Pancreas (tissue), 10 donors: ENCODE measurements at regions not wholly inside any gene's neighbourhood (a gene's known extent, or its start where the extent isn't known, plus 50 kb on each side); places are given as distances from the start of the nearest gene placed in this dataset.

Experiments
- ATAC-seq, 4 donors: fragments of 200-7000 bp; cut with Tn5 transposase; one replicate each; pipeline versions ENCODE4 v1.8.0 to v1.9.1; 2020; ENCODE audit warnings: mild to moderate bottlenecking in 4 of 4, moderate library complexity in 4 of 4
- DNase-seq, 6 donors: peaks; one replicate each; pipeline ENCODE4 v3.0.0-alpha.2; 2020
- FAIRE-seq: peaks from 2 replicates; lab custom pipeline; 2012; peaks lifted over from hg19 to GRCh38; lab: Jason Lieb, UNC
- H3K27ac ChIP-seq, 4 donors: fragments of 200-600 bp; sonication (generic); 1 replicate in 3 of 4; 2 replicates in 1 of 4; pipeline versions ENCODE4 v1.5.0 to v1.8.0; 2020
- H3K27me3 ChIP-seq, 4 donors: fragments of 200-600 bp; one replicate each; pipeline ENCODE4 v1.8.0; 2021
- H3K36me3 ChIP-seq, 3 donors: fragments of 200-600 bp; sonication (generic) in 1 of 3; one replicate each; pipeline versions ENCODE4 v1.5.0 to v1.8.0; 2020 to 2021
- H3K4me1 ChIP-seq, 3 donors: fragments of 200-600 bp; one replicate each; pipeline ENCODE4 v1.8.0; 2021
- H3K4me3 ChIP-seq, 4 donors: fragments of 200-600 bp; sonication (generic) in 2 of 4; one replicate each; pipeline versions ENCODE4 v1.5.0 to v1.8.0; 2020 to 2021
- H3K9me3 ChIP-seq, 4 donors: fragments of 200-600 bp; one replicate each; pipeline ENCODE4 v1.8.0; 2021
- CTCF ChIP-seq, 4 donors: fragments of 200-600 bp; sonication (generic) in 3 of 4; IDR thresholded peaks; one replicate each; pipeline versions ENCODE4 v1.5.0 to v1.8.0; 2021; ENCODE audit warnings: antibody characterized with exemption in 4 of 4
- WGBS, 2 donors: extraction: QIAGEN DNeasy Blood & Tissue Kit; methylation state at CpG; one replicate each; pipeline ENCODE4 v1.1.7; 2013; 5-methylcytosine and 5-hydroxymethylcytosine counted together
- intact Hi-C, 3 donors: fragments of 100-400 bp; cut with DNase I; formaldehyde crosslinking; loops; one replicate each; pipeline versions ENCODE4 v1.11.1 to v1.14.2; 2022
- donor health status: healthy with polysubstance abuse.
- donor health status: DM: no; HTN: no; CAD: no; lungs with moderate emphysema.
- donor health status: DM: no; HTN: no; CAD: no.
- donor health status: control.
- donor health status: control.
- donor health status: Bipolar disorder and iron deficiency.
- donor health status: DM: yes; HTN: yes; CAD: no.
- donor health status: DM: no; HTN: no; CAD: no.
- donor health status: DM: no; HTN: no; CAD: no.
- donor health status: DM: yes; HTN: yes; CAD: no.

- FAIRE-seq = no peak
- Histone ChIP-seq H3K9me3 (no peaks in the 10 kb centered on the region), H3K27ac (peak overlapping the region in 1 of 4 donors; percentile 28), H3K36me3 (no peaks in the 10 kb centered on the region), H3K27me3 (no peaks in the 10 kb centered on the region), H3K4me1 (no peaks in the 10 kb centered on the region), H3K4me3 (no peak overlapping the region)
- no peak for TF ChIP-seq CTCF (IDR thresholded peaks at IDR 0.05)
- intact Hi-C loops = no loop called here
- DNase-seq = no peak
- peak in 3 of 4 donors; percentile 48 to 59 (median 58) for ATAC-seq
Observed at GRCh38 chr9:88243736-88244135, 105.5 kb upstream of the SPATA31C2 start.

GRCh38 chr9:88242879-88243278, 104.6 kb upstream of the SPATA31C2 start:
- FAIRE-seq = no peak
- H3K36me3 ChIP-seq = no peaks in the 10 kb centered on the region
- no peaks in the 10 kb centered on the region for H3K27me3 ChIP-seq
- ATAC-seq = no peak
- H3K27ac ChIP-seq = no peak overlapping the region
- WGBS, 2 donors = 75 to 77% methylated on average over 1 of the region's 1 CpG
- H3K9me3 ChIP-seq = no peaks in the 10 kb centered on the region
- H3K4me1 ChIP-seq = no peaks in the 10 kb centered on the region
- H3K4me3 ChIP-seq = no peak overlapping the region
- intact Hi-C loops = no loop called here
- no peak for TF ChIP-seq CTCF (IDR thresholded peaks at IDR 0.05)
- DNase-seq = no peak

- TF ChIP-seq CTCF (IDR thresholded peaks at IDR 0.05) = no peak
- Histone ChIP-seq H3K4me3 (no peak overlapping the region), H3K27ac (peak overlapping the region; percentile 32 to 62 (median 50)), H3K4me1 (no peaks in the 10 kb centered on the region), H3K27me3 (no peaks in the 10 kb centered on the region), H3K36me3 (no peaks in the 10 kb centered on the region), H3K9me3 (no peaks in the 10 kb centered on the region)
- DNase-seq (no peak), ATAC-seq (peak in 1 of 4 donors; percentile 11), FAIRE-seq (no peak)
- WGBS, 2 donors = 66 to 76% methylated on average over 11 of the region's 11 CpGs
- intact Hi-C loops = no loop called here
Observed at GRCh38 chr9:88237991-88238571, 99.8 kb upstream of the SPATA31C2 start.

GRCh38 chr9:88237479-88237961, 99.2 kb upstream of the SPATA31C2 start:
- WGBS, 2 donors = 40 to 48% methylated on average over 7 of the region's 7 CpGs
- no peak for FAIRE-seq
- no peaks in the 10 kb centered on the region for H3K4me1 ChIP-seq
- ATAC-seq = peak; percentile 35 to 70 (median 53)
- TF ChIP-seq CTCF (IDR thresholded peaks at IDR 0.05) = no peak
- H3K27ac ChIP-seq = peak overlapping the region; percentile 32 to 62 (median 50)
- intact Hi-C loops = no loop called here
- DNase-seq = no peak
- no peaks in the 10 kb centered on the region for H3K27me3 ChIP-seq
- H3K9me3 ChIP-seq = no peaks in the 10 kb centered on the region
- H3K4me3 ChIP-seq = no peak overlapping the region
- no peaks in the 10 kb centered on the region for H3K36me3 ChIP-seq
